Nephron progenitor cell (in vitro differentiated cells): ENCODE measurements at regions not wholly inside any gene's neighbourhood (a gene's known extent, or its start where the extent isn't known, plus 50 kb on each side); places are given as distances from the start of the nearest gene placed in this dataset.

Source experiments
- DNase-seq: peaks from one replicate; pipeline ENCODE4 v3.0.0; 2021
- H3K27ac Mint-ChIP-seq: 2 replicates; pipeline ENCODE4 v1.8.0; 2021; ENCODE audit warnings: mild to moderate bottlenecking, moderate library complexity, mixed read lengths
- H3K27me3 Mint-ChIP-seq: 2 replicates; pipeline ENCODE4 v1.8.0; 2021; ENCODE audit warnings: mild to moderate bottlenecking, low read depth, mixed read lengths; ENCODE audit not compliant: poor library complexity
- H3K36me3 Mint-ChIP-seq: 2 replicates; pipeline ENCODE4 v1.8.0; 2021; ENCODE audit warnings: low read depth, mixed read lengths
- H3K4me1 Mint-ChIP-seq: 2 replicates; pipeline ENCODE4 v1.8.0; 2021; ENCODE audit warnings: mixed read lengths
- H3K4me3 Mint-ChIP-seq: 2 replicates; pipeline ENCODE4 v1.8.0; 2021; ENCODE audit warnings: mild to moderate bottlenecking, moderate library complexity, mixed read lengths
- H3K9me3 Mint-ChIP-seq: 2 replicates; pipeline ENCODE4 v1.8.0; 2021; ENCODE audit warnings: mild to moderate bottlenecking, moderate library complexity, mixed read lengths
- CTCF ChIP-seq: fragments of 200-600 bp; sonication (generic); IDR thresholded peaks from 2 replicates; pipeline ENCODE4 v1.5.0; 2021; ENCODE audit warnings: antibody characterized with exemption

- H3K27ac Mint-ChIP-seq: no peak overlapping the region
- no peaks in the 10 kb centered on the region for H3K36me3 Mint-ChIP-seq
- no peak for TF ChIP-seq CTCF
- H3K4me1 Mint-ChIP-seq: no peaks in the 10 kb centered on the region
- H3K27me3 Mint-ChIP-seq: peaks cover 6% of the 10 kb centered on the region
- H3K4me3 Mint-ChIP-seq: no peak overlapping the region
- peaks cover 23% of the 10 kb centered on the region for H3K9me3 Mint-ChIP-seq
- no peak for DNase-seq
Observed at GRCh38 chr10:4102802-4103344, 317.9 kb upstream of the KLF6 start.

- no peak for DNase-seq
- Mint-ChIP-seq H3K27me3 (peaks cover 6% of the 10 kb centered on the region), H3K36me3 (no peaks in the 10 kb centered on the region), H3K9me3 (peaks cover 23% of the 10 kb centered on the region), H3K27ac (no peak overlapping the region), H3K4me3 (no peak overlapping the region), H3K4me1 (no peaks in the 10 kb centered on the region)
- no peak for TF ChIP-seq CTCF
Observed at GRCh38 chr10:4101918-4102654, 317.1 kb upstream of the KLF6 start.

GRCh38 chr10:4100380-4100779, 315.4 kb upstream of the KLF6 start:
- H3K27ac Mint-ChIP-seq: no peak overlapping the region
- H3K4me1 Mint-ChIP-seq: no peaks in the 10 kb centered on the region
- H3K36me3 Mint-ChIP-seq: no peaks in the 10 kb centered on the region
- peaks cover 3% of the 10 kb centered on the region for H3K27me3 Mint-ChIP-seq
- no peak for DNase-seq
- H3K9me3 Mint-ChIP-seq: peaks cover 15% of the 10 kb centered on the region
- no peak overlapping the region for H3K4me3 Mint-ChIP-seq
- TF ChIP-seq CTCF: no peak

- H3K27me3 Mint-ChIP-seq: peaks cover 5% of the 10 kb centered on the region
- no peaks in the 10 kb centered on the region for H3K4me1 Mint-ChIP-seq
- no peak overlapping the region for H3K27ac Mint-ChIP-seq
- no peak for TF ChIP-seq CTCF
- no peak for DNase-seq
- H3K4me3 Mint-ChIP-seq: no peak overlapping the region
- H3K9me3 Mint-ChIP-seq: peaks cover 4% of the 10 kb centered on the region
- no peaks in the 10 kb centered on the region for H3K36me3 Mint-ChIP-seq
Observed at GRCh38 chr10:4099202-4099601, 314.2 kb upstream of the KLF6 start.

GRCh38 chr10:4095166-4095917, 310.3 kb upstream of the KLF6 start:
- H3K4me3 Mint-ChIP-seq: no peak overlapping the region
- DNase-seq: no peak

More at GRCh38 chr10:4095166-4095917, 310.3 kb upstream of the KLF6 start:
- Mint-ChIP-seq H3K27ac (no peak overlapping the region), H3K27me3 (peaks cover 3% of the 10 kb centered on the region), H3K4me1 (no peaks in the 10 kb centered on the region), H3K9me3 (no peaks in the 10 kb centered on the region), H3K36me3 (no peaks in the 10 kb centered on the region)
- no peak for TF ChIP-seq CTCF
